ENCODE measurements at regions not wholly inside any gene's neighbourhood (a gene's known extent, or its start where the extent isn't known, plus 50 kb on each side); places are given as distances from the start of the nearest gene placed in this dataset.

DNA sequence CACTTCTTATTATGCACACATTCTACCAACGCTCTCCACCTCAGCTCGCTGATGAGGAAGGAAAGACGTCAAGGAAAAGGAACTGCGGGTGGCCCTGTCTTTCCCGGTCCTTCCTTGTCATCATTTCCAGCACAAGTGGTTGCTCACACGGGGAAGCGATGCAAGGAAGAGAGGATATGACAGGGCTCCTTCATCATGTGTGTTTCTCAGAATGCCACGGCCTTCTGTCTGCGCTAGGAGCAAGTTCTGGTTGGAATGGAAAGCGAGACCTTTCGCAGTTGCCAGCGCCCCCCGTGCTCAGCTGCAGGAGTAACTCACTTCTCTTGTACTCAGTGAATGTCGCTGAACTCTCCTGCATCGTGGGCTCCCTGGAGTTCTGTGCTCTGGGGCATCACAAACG, 191.8 kb upstream of the GLI2 start:
- TF ChIP-seq CTCF (conservative IDR thresholded peaks at IDR 0.05 in 1 of 2, IDR thresholded peaks at IDR 0.05 in 1 of 2; ENCODE audit: extremely low read depth in 1 of 2, insufficient read depth in 1 of 2, low read depth in 1 of 2, low read length in 2 of 2): no peak
- TF ChIP-seq EZH2 (IDR thresholded peaks at IDR 0.05; ENCODE audit: borderline replicate concordance, low read length): no peak
